Smooth muscle cell (in vitro differentiated cells): ENCODE measurements at regions not wholly inside any gene's neighbourhood (a gene's known extent, or its start where the extent isn't known, plus 50 kb on each side); places are given as distances from the start of the nearest gene placed in this dataset.

ENCODE experiments used
- DNase-seq: peaks from one replicate; lab custom pipeline; 2025; ENCODE audit not compliant: unreplicated experiment; lab: John Stamatoyannopoulos, UW
- H2AFZ ChIP-seq: fragments of 200-600 bp; sonication (generic); 2 replicates; pipeline ENCODE4 v1.6.0; 2016; ENCODE audit warnings: antibody characterized with exemption, low read depth, mild to moderate bottlenecking
- H3F3A ChIP-seq: fragments of 200-600 bp; sonication (generic); 2 replicates; pipeline ENCODE4 v1.6.0; 2017; ENCODE audit warnings: antibody characterized with exemption, low read depth
- H3K27ac ChIP-seq: fragments of 200-600 bp; sonication (generic); 2 replicates; pipeline ENCODE4 v1.5.1; 2016; ENCODE audit warnings: low read depth, mild to moderate bottlenecking
- H3K27me3 ChIP-seq: fragments of 200-600 bp; sonication (generic); 2 replicates; pipeline ENCODE4 v1.6.1; 2016; ENCODE audit warnings: low read depth, mild to moderate bottlenecking
- H3K36me3 ChIP-seq: fragments of 200-600 bp; sonication (generic); 2 replicates; pipeline ENCODE4 v1.5.1; 2016; ENCODE audit warnings: low read depth
- H3K4me1 ChIP-seq: fragments of 200-600 bp; sonication (generic); 2 replicates; pipeline ENCODE4 v1.5.1; 2016; ENCODE audit warnings: low read depth
- H3K4me2 ChIP-seq: fragments of 200-600 bp; sonication (generic); 2 replicates; pipeline ENCODE4 v1.6.0; 2016; ENCODE audit warnings: mild to moderate bottlenecking
- H3K4me3 ChIP-seq: fragments of 200-600 bp; sonication (generic); 2 replicates; pipeline ENCODE4 v1.5.1; 2016; ENCODE audit warnings: mild to moderate bottlenecking
- H3K79me2 ChIP-seq: fragments of 200-600 bp; sonication (generic); 2 replicates; pipeline ENCODE4 v1.6.0; 2016; ENCODE audit warnings: low read depth, mild to moderate bottlenecking
- H3K9ac ChIP-seq: fragments of 200-600 bp; sonication (generic); 2 replicates; pipeline ENCODE4 v1.6.0; 2016; ENCODE audit warnings: low read depth
- H3K9me3 ChIP-seq: fragments of 200-600 bp; sonication (generic); replicated peaks from 2 replicates; pipeline ENCODE4 v1.5.1; 2016; ENCODE audit warnings: low read depth
- H4K20me1 ChIP-seq: fragments of 200-600 bp; sonication (generic); 2 replicates; pipeline ENCODE4 v1.6.0; 2016; ENCODE audit warnings: low read depth
- WGBS: methylation state at CpG from one replicate; pipeline ENCODE4 v1.1.7; 2016; ENCODE audit warnings: low lambda C conversion rate; 5-methylcytosine and 5-hydroxymethylcytosine counted together
- TF ChIP-seq, protein P1 (sequence below): fragments of 200-600 bp; sonication (generic); IDR thresholded peaks from 2 replicates; pipeline ENCODE4 v1.5.1; 2017; ENCODE audit warnings: borderline replicate concordance, mild to moderate bottlenecking, antibody characterized with exemption; ENCODE audit not compliant: insufficient read depth, poor library complexity, severe bottlenecking

DNA sequence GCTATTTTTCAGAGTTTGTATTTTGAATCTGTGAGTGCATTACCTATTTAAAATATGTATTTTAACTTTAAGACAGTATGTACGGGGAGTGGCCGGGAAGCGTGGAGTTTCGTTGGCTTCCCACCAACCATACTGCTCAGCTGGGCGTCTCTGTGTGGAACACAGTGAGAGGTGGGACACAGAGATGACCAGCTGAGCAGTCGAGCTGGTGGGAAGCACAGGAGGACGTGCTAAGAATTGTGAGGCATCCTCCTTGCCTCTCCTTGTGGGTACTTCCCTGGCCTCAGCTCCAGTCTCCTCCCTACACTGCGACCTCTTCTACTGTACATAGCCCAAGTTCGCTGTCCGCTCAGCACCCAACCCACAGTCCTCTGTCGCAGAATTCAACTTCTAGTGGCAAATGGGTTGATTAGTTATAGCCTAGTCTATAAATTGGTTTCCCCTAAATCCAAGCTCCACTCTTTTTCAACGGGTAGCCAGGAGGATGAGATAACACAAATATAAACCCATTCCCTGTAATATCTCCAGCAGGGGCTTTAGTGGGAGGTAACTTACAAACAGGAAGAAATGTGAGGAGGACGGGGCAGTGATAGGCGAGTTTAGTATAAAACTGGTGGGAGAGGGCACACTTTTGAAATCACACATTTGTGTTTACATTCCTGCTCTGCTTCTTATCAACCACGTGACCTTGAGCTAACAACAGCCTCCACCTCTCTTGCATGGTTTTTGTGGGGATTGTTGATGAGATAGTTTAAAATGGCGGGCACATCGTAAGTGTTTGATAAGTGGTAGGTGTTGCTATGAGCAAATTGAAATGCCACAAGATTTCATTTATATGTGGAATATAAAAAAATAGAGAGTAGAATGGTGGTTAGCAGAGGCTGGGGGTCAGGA is 211.9 kb upstream of the HS3ST3A1 start:
- Histone ChIP-seq H3K9me3 (no peaks in the 10 kb centered on the region), H4K20me1 (no peaks in the 10 kb centered on the region), H3K27ac (no peak overlapping the region), H3K27me3 (no peaks in the 10 kb centered on the region), H3K36me3 (no peaks in the 10 kb centered on the region), H3K79me2 (no peaks in the 10 kb centered on the region), H3F3A (no peaks in the 10 kb centered on the region), H3K4me1 (no peaks in the 10 kb centered on the region), H3K4me3 (no peak overlapping the region), H3K4me2 (no peak overlapping the region), H3K9ac (no peak overlapping the region), H2AFZ (no peak overlapping the region)
- no peak for DNase-seq
- WGBS, result 82% methylated on average over 17 of the region's 17 CpGs
- TF ChIP-seq, protein P1, sequence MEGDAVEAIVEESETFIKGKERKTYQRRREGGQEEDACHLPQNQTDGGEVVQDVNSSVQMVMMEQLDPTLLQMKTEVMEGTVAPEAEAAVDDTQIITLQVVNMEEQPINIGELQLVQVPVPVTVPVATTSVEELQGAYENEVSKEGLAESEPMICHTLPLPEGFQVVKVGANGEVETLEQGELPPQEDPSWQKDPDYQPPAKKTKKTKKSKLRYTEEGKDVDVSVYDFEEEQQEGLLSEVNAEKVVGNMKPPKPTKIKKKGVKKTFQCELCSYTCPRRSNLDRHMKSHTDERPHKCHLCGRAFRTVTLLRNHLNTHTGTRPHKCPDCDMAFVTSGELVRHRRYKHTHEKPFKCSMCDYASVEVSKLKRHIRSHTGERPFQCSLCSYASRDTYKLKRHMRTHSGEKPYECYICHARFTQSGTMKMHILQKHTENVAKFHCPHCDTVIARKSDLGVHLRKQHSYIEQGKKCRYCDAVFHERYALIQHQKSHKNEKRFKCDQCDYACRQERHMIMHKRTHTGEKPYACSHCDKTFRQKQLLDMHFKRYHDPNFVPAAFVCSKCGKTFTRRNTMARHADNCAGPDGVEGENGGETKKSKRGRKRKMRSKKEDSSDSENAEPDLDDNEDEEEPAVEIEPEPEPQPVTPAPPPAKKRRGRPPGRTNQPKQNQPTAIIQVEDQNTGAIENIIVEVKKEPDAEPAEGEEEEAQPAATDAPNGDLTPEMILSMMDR, result no peak

DNA sequence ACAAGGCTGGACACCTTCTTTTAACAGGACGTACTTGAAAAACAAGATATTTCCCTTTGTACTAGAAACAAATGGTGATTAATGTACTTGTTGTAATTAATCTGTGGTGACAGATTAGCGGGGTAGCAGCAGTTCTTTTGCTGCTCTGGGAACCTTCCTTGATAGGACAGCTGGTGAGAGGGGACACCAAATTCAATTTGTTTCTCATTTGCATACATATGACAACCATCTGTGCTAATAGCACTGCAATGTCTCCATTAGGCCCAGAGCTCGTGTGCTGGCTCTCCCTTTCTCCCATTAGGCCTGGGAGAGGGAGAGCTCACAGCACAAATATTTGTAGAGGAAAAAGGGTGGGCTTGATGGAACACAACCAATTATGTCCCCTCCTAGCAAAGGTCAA is 221.0 kb upstream of the HS3ST3A1 start:
- no peak overlapping the region for H2AFZ ChIP-seq
- H3K79me2 ChIP-seq, result no peaks in the 10 kb centered on the region
- no peak overlapping the region for H3K4me2 ChIP-seq
- H3K4me3 ChIP-seq, result no peak overlapping the region
- H3K9me3 ChIP-seq, result no peaks in the 10 kb centered on the region
- DNase-seq, result no peak
- H4K20me1 ChIP-seq, result no peaks in the 10 kb centered on the region
- H3K4me1 ChIP-seq, result no peaks in the 10 kb centered on the region
- H3K36me3 ChIP-seq, result no peaks in the 10 kb centered on the region
- H3K27ac ChIP-seq, result no peak overlapping the region
- no peaks in the 10 kb centered on the region for H3F3A ChIP-seq
- no peaks in the 10 kb centered on the region for H3K27me3 ChIP-seq
- H3K9ac ChIP-seq, result no peak overlapping the region
- TF ChIP-seq, protein P1, result no peak
- WGBS, result 74% methylated on average over 3 of the region's 3 CpGs

- Histone ChIP-seq H3K4me1 (no peaks in the 10 kb centered on the region), H3K27me3 (no peaks in the 10 kb centered on the region), H2AFZ (no peak overlapping the region), H3F3A (no peaks in the 10 kb centered on the region), H3K4me3 (no peak overlapping the region), H3K79me2 (no peaks in the 10 kb centered on the region), H3K9ac (no peak overlapping the region), H3K4me2 (no peak overlapping the region), H3K36me3 (no peaks in the 10 kb centered on the region), H4K20me1 (no peaks in the 10 kb centered on the region), H3K9me3 (no peaks in the 10 kb centered on the region), H3K27ac (no peak overlapping the region)
- 52% methylated on average over 1 of the region's 1 CpG for WGBS
- no peak for DNase-seq
- TF ChIP-seq, protein P1, result no peak
Measured at GRCh38 chr17:13825526-13826040, 223.9 kb upstream of the HS3ST3A1 start.

DNA sequence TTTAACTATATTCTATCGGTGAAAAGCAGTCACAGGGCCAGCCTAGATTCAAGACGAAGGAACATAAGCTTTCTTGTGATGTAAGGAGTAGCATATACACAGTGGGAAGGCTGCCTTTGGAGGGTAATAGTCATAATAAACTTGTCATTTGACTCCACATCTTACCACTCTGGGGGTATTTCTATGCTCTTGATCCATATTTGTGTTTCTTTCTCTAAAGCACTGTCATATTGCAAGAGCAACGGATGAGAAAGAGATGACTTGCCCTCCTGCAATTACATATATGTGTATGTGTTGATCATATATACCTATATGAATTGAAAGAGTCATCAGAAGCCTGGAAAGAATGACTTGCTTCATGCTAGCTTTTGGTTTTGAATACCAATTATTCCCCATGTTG is 225.4 kb upstream of the HS3ST3A1 start:
- Histone ChIP-seq H3K4me2 (no peak overlapping the region), H3K4me1 (no peaks in the 10 kb centered on the region), H3K36me3 (no peaks in the 10 kb centered on the region), H3K9ac (no peak overlapping the region), H3K4me3 (no peak overlapping the region), H3K79me2 (no peaks in the 10 kb centered on the region), H2AFZ (no peak overlapping the region), H3F3A (no peaks in the 10 kb centered on the region), H3K27ac (no peak overlapping the region), H4K20me1 (no peaks in the 10 kb centered on the region), H3K27me3 (no peaks in the 10 kb centered on the region), H3K9me3 (no peaks in the 10 kb centered on the region)
- no peak for DNase-seq
- TF ChIP-seq, protein P1, result no peak
- WGBS, result 87% methylated on average over 3 of the region's 3 CpGs
